Panc1 (cell line): ENCODE measurements at regions not wholly inside any gene's neighbourhood (a gene's known extent, or its start where the extent isn't known, plus 50 kb on each side); places are given as distances from the start of the nearest gene placed in this dataset.

Source experiments
- ATAC-seq: fragments of 200-7000 bp; cut with Tn5 transposase; 2 replicates; pipeline ENCODE4 v1.9.1; 2020; ENCODE audit warnings: mild to moderate bottlenecking, moderate library complexity
- BruUV-seq: library from RNA; stranded (reverse); fragments of 400-500 nt; replicated peaks from 2 replicates; lab custom pipeline; 2021; lab: Mats Ljungman, UMichigan
- CTCF ChIA-PET: fragments of 300-600 bp; sonication (Branson Sonifier 250); formaldehyde crosslinking; loops from one replicate; lab custom pipeline; 2022; ENCODE audit warnings: antibody characterized with exemption; lab: Charles Lee
- POLR2A ChIA-PET: fragments of 300-600 bp; sonication (Branson Sonifier 250); formaldehyde crosslinking; loops from one replicate; lab custom pipeline; 2022; ENCODE audit warnings: antibody characterized with exemption; lab: Charles Lee
- DNase-seq: peaks from one replicate; pipeline ENCODE4 v3.0.0-alpha.2; 2010; ENCODE audit warnings: low read depth, low spot score
- H3K27ac ChIP-seq: 2 replicates; pipeline ENCODE4 v1.5.1; 2011; ENCODE audit warnings: mild to moderate bottlenecking, low read length, inconsistent platforms
- H3K27me3 ChIP-seq: fragments of 200-500 bp; sonication (Bioruptor generic); 2 replicates; pipeline ENCODE4 v1.6.0; 2014; ENCODE audit warnings: low read length, inconsistent platforms; ENCODE audit not compliant: control insufficient read depth, insufficient read depth
- H3K36me3 ChIP-seq: fragments of 200-500 bp; sonication (Bioruptor generic); 2 replicates; pipeline ENCODE4 v1.5.1; 2014; ENCODE audit warnings: inconsistent platforms, mild to moderate bottlenecking, low read length, moderate library complexity; ENCODE audit not compliant: control insufficient read depth, insufficient read depth
- H3K4me1 ChIP-seq: 2 replicates; pipeline ENCODE4 v1.5.1; 2011; ENCODE audit warnings: inconsistent platforms, mild to moderate bottlenecking, low read length, moderate library complexity; ENCODE audit not compliant: control insufficient read depth, insufficient read depth
- H3K4me3 ChIP-seq, 2 experiments: 2 replicates each; pipeline ENCODE4 v1.5.1; 2011 to 2012; ENCODE audit warnings: low read depth in 2 of 2, low read length in 2 of 2, mild to moderate bottlenecking in 2 of 2, inconsistent platforms in 1 of 2, moderate library complexity in 1 of 2
- H3K9me3 ChIP-seq: fragments of 200-500 bp; sonication (Bioruptor generic); 2 replicates; pipeline ENCODE4 v1.5.1; 2014; ENCODE audit warnings: low read depth, mild to moderate bottlenecking, inconsistent platforms, low read length, moderate library complexity; ENCODE audit not compliant: control insufficient read depth, insufficient read depth
- POLR2AphosphoS5 ChIP-seq: IDR thresholded peaks from 2 replicates; pipeline ENCODE4 v1.6.1; 2012; ENCODE audit warnings: mild to moderate bottlenecking, low read depth, low read length, moderate library complexity
- SIN3A ChIP-seq: IDR thresholded peaks from 2 replicates; pipeline ENCODE4 v1.6.1; 2012; ENCODE audit warnings: low read depth, mild to moderate bottlenecking, low read length, moderate library complexity, borderline replicate concordance; ENCODE audit not compliant: insufficient read depth
- TCF7L2 ChIP-seq: IDR thresholded peaks from 2 replicates; pipeline ENCODE4 v1.6.1; 2011; ENCODE audit warnings: mild to moderate bottlenecking, low read depth, low read length, inconsistent platforms
- in situ Hi-C: cut with HindIII; loops from 2 replicates; pipeline ENCODE4 v1.10.0; 2016; ENCODE audit warnings: low sequenced_read_pairs, low pct_unique_long_range_greater_than_20kb
- intact Hi-C: fragments of 100-400 bp; cut with micrococcal nuclease; formaldehyde crosslinking; loops from one replicate; pipeline ENCODE4 v1.10.0; 2022; ENCODE audit not compliant: unreplicated experiment
- TF ChIP-seq, protein P1 (sequence below): fragments of 450-650 bp; IDR thresholded peaks from 2 replicates; pipeline ENCODE4 v1.5.1; 2017; ENCODE audit warnings: mild to moderate bottlenecking
- TF ChIP-seq, protein P2 (sequence below), 2 experiments: IDR thresholded peaks; 2 replicates each; pipeline ENCODE4 v1.6.1; 2011 to 2012; ENCODE audit warnings: low read depth in 2 of 2, control low read depth in 1 of 2, low read length in 1 of 2, mild to moderate bottlenecking in 1 of 2, moderate library complexity in 1 of 2; ENCODE audit not compliant: insufficient read depth in 1 of 2

- ATAC-seq (no peak; the same call in 1 of the 2 replicates), DNase-seq (no peak)
- Histone ChIP-seq H3K36me3 (no peaks in the 10 kb centered on the region), H3K27me3 (no peaks in the 10 kb centered on the region), H3K9me3 (no peaks in the 10 kb centered on the region), H3K4me3 (no peak overlapping the region), H3K27ac (no peak overlapping the region), H3K4me1 (no peaks in the 10 kb centered on the region)
- in situ Hi-C loops (no loop called here), intact Hi-C loops (no loop called here)
- no TSS peak for BruUV-seq
- TF ChIP-seq, protein P1, sequence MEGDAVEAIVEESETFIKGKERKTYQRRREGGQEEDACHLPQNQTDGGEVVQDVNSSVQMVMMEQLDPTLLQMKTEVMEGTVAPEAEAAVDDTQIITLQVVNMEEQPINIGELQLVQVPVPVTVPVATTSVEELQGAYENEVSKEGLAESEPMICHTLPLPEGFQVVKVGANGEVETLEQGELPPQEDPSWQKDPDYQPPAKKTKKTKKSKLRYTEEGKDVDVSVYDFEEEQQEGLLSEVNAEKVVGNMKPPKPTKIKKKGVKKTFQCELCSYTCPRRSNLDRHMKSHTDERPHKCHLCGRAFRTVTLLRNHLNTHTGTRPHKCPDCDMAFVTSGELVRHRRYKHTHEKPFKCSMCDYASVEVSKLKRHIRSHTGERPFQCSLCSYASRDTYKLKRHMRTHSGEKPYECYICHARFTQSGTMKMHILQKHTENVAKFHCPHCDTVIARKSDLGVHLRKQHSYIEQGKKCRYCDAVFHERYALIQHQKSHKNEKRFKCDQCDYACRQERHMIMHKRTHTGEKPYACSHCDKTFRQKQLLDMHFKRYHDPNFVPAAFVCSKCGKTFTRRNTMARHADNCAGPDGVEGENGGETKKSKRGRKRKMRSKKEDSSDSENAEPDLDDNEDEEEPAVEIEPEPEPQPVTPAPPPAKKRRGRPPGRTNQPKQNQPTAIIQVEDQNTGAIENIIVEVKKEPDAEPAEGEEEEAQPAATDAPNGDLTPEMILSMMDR: no peak
- no peak for TF ChIP-seq POLR2AphosphoS5
- TF ChIP-seq, protein P2, sequence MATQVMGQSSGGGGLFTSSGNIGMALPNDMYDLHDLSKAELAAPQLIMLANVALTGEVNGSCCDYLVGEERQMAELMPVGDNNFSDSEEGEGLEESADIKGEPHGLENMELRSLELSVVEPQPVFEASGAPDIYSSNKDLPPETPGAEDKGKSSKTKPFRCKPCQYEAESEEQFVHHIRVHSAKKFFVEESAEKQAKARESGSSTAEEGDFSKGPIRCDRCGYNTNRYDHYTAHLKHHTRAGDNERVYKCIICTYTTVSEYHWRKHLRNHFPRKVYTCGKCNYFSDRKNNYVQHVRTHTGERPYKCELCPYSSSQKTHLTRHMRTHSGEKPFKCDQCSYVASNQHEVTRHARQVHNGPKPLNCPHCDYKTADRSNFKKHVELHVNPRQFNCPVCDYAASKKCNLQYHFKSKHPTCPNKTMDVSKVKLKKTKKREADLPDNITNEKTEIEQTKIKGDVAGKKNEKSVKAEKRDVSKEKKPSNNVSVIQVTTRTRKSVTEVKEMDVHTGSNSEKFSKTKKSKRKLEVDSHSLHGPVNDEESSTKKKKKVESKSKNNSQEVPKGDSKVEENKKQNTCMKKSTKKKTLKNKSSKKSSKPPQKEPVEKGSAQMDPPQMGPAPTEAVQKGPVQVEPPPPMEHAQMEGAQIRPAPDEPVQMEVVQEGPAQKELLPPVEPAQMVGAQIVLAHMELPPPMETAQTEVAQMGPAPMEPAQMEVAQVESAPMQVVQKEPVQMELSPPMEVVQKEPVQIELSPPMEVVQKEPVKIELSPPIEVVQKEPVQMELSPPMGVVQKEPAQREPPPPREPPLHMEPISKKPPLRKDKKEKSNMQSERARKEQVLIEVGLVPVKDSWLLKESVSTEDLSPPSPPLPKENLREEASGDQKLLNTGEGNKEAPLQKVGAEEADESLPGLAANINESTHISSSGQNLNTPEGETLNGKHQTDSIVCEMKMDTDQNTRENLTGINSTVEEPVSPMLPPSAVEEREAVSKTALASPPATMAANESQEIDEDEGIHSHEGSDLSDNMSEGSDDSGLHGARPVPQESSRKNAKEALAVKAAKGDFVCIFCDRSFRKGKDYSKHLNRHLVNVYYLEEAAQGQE (IDR thresholded peaks at IDR 0.05; ENCODE audit: insufficient read depth in 1 of 2, low read depth in 2 of 2, low read length in 1 of 2): no peak
- no peak for TF ChIP-seq TCF7L2
- TF ChIP-seq SIN3A: no peak
- CTCF ChIA-PET: no interaction called here
- POLR2A ChIA-PET: no interaction called here
These were observed 345.1 kb downstream of the HHIPL2 start for GRCh38 chr1:222202831-222203230.

GRCh38 chr1:222196736-222197135 is 351.2 kb downstream of the HHIPL2 start:
- ChIA-PET CTCF (no interaction called here), POLR2A (interaction anchor here (0.6 kb wide), 1 partner anchor 456 kb away, joined by 5 read pairs; no protein-coding TSS in a partner anchor)
- Histone ChIP-seq H3K36me3 (no peaks in the 10 kb centered on the region), H3K4me3 (no peak overlapping the region), H3K4me1 (no peaks in the 10 kb centered on the region), H3K27me3 (no peaks in the 10 kb centered on the region), H3K27ac (no peak overlapping the region), H3K9me3 (no peaks in the 10 kb centered on the region)
- intact Hi-C loops: no loop called here
- TF ChIP-seq SIN3A (no peak), TCF7L2 (no peak), POLR2AphosphoS5 (no peak)
- TF ChIP-seq, protein P1: no peak
- TF ChIP-seq, protein P2 (IDR thresholded peaks at IDR 0.05; ENCODE audit: insufficient read depth in 1 of 2, low read depth in 2 of 2, low read length in 1 of 2): no peak
- DNase-seq (no peak), ATAC-seq (no peak)
- in situ Hi-C loops: no loop called here
- no TSS peak for BruUV-seq
